A673 (cell line): ENCODE measurements at regions not wholly inside any gene's neighbourhood (a gene's known extent, or its start where the extent isn't known, plus 50 kb on each side); places are given as distances from the start of the nearest gene placed in this dataset.

ENCODE experiments used
- BruUV-seq: library from RNA; stranded (reverse); fragments of 400-500 nt; replicated peaks from 2 replicates; lab custom pipeline; 2021; lab: Mats Ljungman, UMichigan
- CTCF ChIA-PET: fragments of 300-600 bp; sonication (Branson Sonifier 250); formaldehyde crosslinking; loops from one replicate; lab custom pipeline; 2022; ENCODE audit warnings: antibody characterized with exemption; lab: Charles Lee
- POLR2A ChIA-PET: fragments of 300-600 bp; sonication (Branson Sonifier 250); formaldehyde crosslinking; loops from one replicate; lab custom pipeline; 2022; ENCODE audit warnings: antibody characterized with exemption; ENCODE audit not compliant: low non-redundant PET; lab: Charles Lee
- DNase-seq: peaks from one replicate; pipeline ENCODE4 v3.0.0-alpha.2; 2015; ENCODE audit warnings: low spot score
- H3K27ac ChIP-seq: fragments of 200-600 bp; sonication (generic); 2 replicates; pipeline ENCODE4 v1.5.1; 2016; ENCODE audit warnings: mixed run types, low read depth, mild to moderate bottlenecking, mixed read lengths, antibody characterized with exemption, low read length; ENCODE audit not compliant: poor library complexity, severe bottlenecking
- H3K27me3 ChIP-seq: fragments of 200-600 bp; sonication (generic); replicated peaks from 2 replicates; pipeline ENCODE4 v1.6.1; 2017; ENCODE audit warnings: mixed run types, low read depth, mild to moderate bottlenecking, mixed read lengths, antibody characterized with exemption, low read length; ENCODE audit not compliant: insufficient read depth, poor library complexity
- H3K36me3 ChIP-seq: fragments of 200-600 bp; sonication (generic); 2 replicates; pipeline ENCODE4 v1.6.1; 2016; ENCODE audit warnings: mixed run types, mild to moderate bottlenecking, mixed read lengths, antibody characterized with exemption, low read length; ENCODE audit not compliant: insufficient read depth, poor library complexity, severe bottlenecking
- H3K4me1 ChIP-seq: fragments of 200-600 bp; sonication (generic); 2 replicates; pipeline ENCODE4 v1.6.1; 2017; ENCODE audit warnings: mixed run types, mild to moderate bottlenecking, mixed read lengths, antibody characterized with exemption, low read length; ENCODE audit not compliant: insufficient read depth, poor library complexity, severe bottlenecking
- H3K4me3 ChIP-seq: fragments of 200-600 bp; sonication (generic); 2 replicates; pipeline ENCODE4 v1.5.1; 2016; ENCODE audit warnings: low read depth, mixed run types, mild to moderate bottlenecking, mixed read lengths, low read length; ENCODE audit not compliant: poor library complexity, severe bottlenecking
- H3K9me3 ChIP-seq: fragments of 200-600 bp; sonication (generic); 2 replicates; pipeline ENCODE4 v1.6.1; 2016; ENCODE audit warnings: mixed run types, low read depth, mild to moderate bottlenecking, mixed read lengths, antibody characterized with exemption, low read length; ENCODE audit not compliant: poor library complexity, severe bottlenecking
- EZH2 ChIP-seq: fragments of 200-600 bp; sonication (generic); IDR thresholded peaks from 2 replicates; pipeline ENCODE4 v1.6.1; 2017; ENCODE audit warnings: borderline replicate concordance, low read depth, mild to moderate bottlenecking, mixed read lengths, antibody characterized with exemption, low read length; ENCODE audit not compliant: poor library complexity, severe bottlenecking
- intact Hi-C: fragments of 100-400 bp; cut with micrococcal nuclease; formaldehyde crosslinking; loops from one replicate; pipeline ENCODE4 v1.10.0; 2022; ENCODE audit not compliant: unreplicated experiment
- TF ChIP-seq, protein P1 (sequence below): fragments of 300-800, 200-600 bp; sonication (generic); conservative IDR thresholded peaks from 2 replicates; pipeline ENCODE4 v1.5.1; 2017; ENCODE audit warnings: low read depth, mild to moderate bottlenecking, antibody characterized with exemption, low read length, moderate library complexity, mixed read lengths

- H3K4me3 ChIP-seq: no peak overlapping the region
- ChIA-PET CTCF (no interaction called here), POLR2A (no interaction called here)
- no peaks in the 10 kb centered on the region for H3K9me3 ChIP-seq
- DNase-seq: no peak
- H3K4me1 ChIP-seq: no peaks in the 10 kb centered on the region
- H3K27ac ChIP-seq: no peak overlapping the region
- intact Hi-C loops: no loop called here
- TF ChIP-seq, protein P1, sequence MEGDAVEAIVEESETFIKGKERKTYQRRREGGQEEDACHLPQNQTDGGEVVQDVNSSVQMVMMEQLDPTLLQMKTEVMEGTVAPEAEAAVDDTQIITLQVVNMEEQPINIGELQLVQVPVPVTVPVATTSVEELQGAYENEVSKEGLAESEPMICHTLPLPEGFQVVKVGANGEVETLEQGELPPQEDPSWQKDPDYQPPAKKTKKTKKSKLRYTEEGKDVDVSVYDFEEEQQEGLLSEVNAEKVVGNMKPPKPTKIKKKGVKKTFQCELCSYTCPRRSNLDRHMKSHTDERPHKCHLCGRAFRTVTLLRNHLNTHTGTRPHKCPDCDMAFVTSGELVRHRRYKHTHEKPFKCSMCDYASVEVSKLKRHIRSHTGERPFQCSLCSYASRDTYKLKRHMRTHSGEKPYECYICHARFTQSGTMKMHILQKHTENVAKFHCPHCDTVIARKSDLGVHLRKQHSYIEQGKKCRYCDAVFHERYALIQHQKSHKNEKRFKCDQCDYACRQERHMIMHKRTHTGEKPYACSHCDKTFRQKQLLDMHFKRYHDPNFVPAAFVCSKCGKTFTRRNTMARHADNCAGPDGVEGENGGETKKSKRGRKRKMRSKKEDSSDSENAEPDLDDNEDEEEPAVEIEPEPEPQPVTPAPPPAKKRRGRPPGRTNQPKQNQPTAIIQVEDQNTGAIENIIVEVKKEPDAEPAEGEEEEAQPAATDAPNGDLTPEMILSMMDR: no peak
- TF ChIP-seq EZH2: no peak
- BruUV-seq: no TSS peak
- no peaks in the 10 kb centered on the region for H3K36me3 ChIP-seq
- no peaks in the 10 kb centered on the region for H3K27me3 ChIP-seq
Observed at GRCh38 chr22:44362249-44363012, 49.7 kb upstream of the SHISAL1 start.
